ENCODE measurements at regions not wholly inside any gene's neighbourhood (a gene's known extent, or its start where the extent isn't known, plus 50 kb on each side); places are given as distances from the start of the nearest gene placed in this dataset.

DNA sequence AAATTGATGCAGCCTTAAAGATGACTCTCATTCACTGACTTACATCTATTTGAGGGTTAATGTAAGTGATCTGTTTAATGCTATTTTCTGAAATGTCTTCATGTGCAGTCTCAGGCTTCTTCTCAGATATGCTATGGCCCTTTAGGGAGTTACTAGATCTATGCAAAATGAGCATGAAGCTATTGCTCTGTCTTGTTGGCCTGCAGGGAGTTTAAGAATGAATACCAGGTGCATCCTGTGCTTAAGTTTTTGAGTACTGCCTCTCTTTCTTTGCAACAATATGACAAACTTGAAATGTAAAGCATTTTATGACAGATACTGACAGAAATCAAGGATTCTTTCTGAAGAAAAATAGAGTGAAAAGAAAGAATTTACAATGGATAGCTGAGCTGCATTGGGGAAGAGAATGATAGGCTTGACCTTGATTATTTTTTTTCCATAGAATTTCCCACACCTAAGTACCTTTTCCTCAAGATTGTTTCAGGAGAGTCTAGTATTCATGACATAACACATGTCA, 1058.3 kb upstream of the TMEFF2 start:
- TF ChIP-seq, protein P1, sequence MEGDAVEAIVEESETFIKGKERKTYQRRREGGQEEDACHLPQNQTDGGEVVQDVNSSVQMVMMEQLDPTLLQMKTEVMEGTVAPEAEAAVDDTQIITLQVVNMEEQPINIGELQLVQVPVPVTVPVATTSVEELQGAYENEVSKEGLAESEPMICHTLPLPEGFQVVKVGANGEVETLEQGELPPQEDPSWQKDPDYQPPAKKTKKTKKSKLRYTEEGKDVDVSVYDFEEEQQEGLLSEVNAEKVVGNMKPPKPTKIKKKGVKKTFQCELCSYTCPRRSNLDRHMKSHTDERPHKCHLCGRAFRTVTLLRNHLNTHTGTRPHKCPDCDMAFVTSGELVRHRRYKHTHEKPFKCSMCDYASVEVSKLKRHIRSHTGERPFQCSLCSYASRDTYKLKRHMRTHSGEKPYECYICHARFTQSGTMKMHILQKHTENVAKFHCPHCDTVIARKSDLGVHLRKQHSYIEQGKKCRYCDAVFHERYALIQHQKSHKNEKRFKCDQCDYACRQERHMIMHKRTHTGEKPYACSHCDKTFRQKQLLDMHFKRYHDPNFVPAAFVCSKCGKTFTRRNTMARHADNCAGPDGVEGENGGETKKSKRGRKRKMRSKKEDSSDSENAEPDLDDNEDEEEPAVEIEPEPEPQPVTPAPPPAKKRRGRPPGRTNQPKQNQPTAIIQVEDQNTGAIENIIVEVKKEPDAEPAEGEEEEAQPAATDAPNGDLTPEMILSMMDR (IDR thresholded peaks at IDR 0.05): no peak
- TF ChIP-seq POLR2A (IDR thresholded peaks at IDR 0.05): no peak

Measured in sigmoid colon (tissue), 3 donors.